ENCODE measurements at regions not wholly inside any gene's neighbourhood (a gene's known extent, or its start where the extent isn't known, plus 50 kb on each side); places are given as distances from the start of the nearest gene placed in this dataset.

DNA sequence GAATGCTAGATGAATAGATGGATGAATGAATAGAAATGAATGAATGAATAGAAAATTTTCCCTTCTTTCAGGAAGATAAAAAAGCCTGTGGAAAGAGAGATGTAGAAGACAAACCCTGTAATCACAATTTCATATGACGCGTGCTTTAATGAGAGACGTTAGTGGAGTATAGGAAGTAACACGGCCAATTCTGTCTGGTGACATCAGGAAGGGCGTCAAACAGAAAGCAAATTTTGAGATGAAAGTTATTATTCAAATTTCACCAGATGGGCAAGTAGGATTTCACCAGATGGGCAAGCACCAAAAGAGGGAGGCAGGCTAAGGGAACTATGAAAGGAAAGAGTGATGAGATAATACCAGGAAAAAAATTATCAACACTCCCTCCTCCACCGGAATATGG is 128.9 kb upstream of the PRSS1 start:
- ChIA-PET CTCF (no interaction called here), POLR2A (no interaction called here)
- TF ChIP-seq NFYB (CRISPR knock-in tag; conservative IDR thresholded peaks at IDR 0.05; ENCODE audit: low read depth) (no peak), ZNF512 (CRISPR knock-in tag; IDR thresholded peaks at IDR 0.05; ENCODE audit: borderline replicate concordance) (no peak), JUN (CRISPR knock-in tag; IDR thresholded peaks at IDR 0.05) (no peak), NFE2L1 (CRISPR knock-in tag; IDR thresholded peaks at IDR 0.05) (no peak), OVOL2 (CRISPR knock-in tag; IDR thresholded peaks at IDR 0.05; ENCODE audit: borderline replicate concordance) (no peak), ATF6 (CRISPR knock-in tag; IDR thresholded peaks at IDR 0.05) (no peak)
- ATAC-seq, result no peak
- no peak for DNase-seq (ENCODE audit: low spot score)
- no peaks in the 10 kb centered on the region for H3K36me3 Mint-ChIP-seq
- no peaks in the 10 kb centered on the region for H3K9me3 Mint-ChIP-seq
- no peak overlapping the region for H3K27ac Mint-ChIP-seq
- peaks cover 5% of the 10 kb centered on the region for H3K4me1 Mint-ChIP-seq
- H3K4me3 Mint-ChIP-seq, result no peak overlapping the region
- no peaks in the 10 kb centered on the region for H3K27me3 Mint-ChIP-seq (ENCODE audit: low read depth)

DNA sequence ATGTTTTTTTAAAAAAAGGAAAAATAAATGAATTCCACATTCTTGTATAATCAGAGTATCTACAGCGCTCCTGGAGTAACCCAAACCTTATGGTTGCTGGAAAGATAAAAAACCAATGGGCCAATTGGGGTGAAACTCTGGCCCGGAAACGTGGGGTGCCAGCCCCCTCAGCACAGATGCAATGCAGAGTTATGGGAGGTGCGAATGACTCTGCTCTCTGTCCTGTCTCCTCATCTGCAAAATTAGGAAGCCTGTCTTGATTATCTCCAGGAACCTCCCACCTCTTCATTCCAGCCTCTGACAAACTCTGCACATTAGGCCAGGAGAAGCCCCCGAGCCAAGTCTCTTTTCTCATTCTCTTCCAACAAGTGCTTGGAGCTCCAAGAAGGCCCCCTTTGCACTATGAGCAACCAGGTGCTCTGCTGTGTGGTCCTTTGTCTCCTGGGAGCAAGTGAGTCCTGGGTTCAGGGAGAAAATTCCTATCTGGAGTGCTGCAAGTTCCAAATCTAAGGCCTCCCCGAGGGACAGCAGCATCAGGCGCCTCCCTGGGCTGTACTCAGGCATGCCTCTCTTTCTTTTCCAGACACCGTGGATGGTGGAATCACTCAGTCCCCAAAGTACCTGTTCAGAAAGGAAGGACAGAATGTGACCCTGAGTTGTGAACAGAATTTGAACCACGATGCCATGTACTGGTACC is 130.5 kb upstream of the PRSS1 start:
- ChIA-PET CTCF (no interaction called here), POLR2A (no interaction called here)
- TF ChIP-seq ZNF671 (CRISPR knock-in tag; IDR thresholded peaks at IDR 0.05), result no peak
- TF ChIP-seq ZBTB21 (CRISPR knock-in tag; IDR thresholded peaks at IDR 0.05; ENCODE audit: borderline replicate concordance), result no peak
- no peak for TF ChIP-seq JUN (CRISPR knock-in tag; IDR thresholded peaks at IDR 0.05)
- TF ChIP-seq ZNF121 (CRISPR knock-in tag; IDR thresholded peaks at IDR 0.05), result no peak
- TF ChIP-seq, protein P1, sequence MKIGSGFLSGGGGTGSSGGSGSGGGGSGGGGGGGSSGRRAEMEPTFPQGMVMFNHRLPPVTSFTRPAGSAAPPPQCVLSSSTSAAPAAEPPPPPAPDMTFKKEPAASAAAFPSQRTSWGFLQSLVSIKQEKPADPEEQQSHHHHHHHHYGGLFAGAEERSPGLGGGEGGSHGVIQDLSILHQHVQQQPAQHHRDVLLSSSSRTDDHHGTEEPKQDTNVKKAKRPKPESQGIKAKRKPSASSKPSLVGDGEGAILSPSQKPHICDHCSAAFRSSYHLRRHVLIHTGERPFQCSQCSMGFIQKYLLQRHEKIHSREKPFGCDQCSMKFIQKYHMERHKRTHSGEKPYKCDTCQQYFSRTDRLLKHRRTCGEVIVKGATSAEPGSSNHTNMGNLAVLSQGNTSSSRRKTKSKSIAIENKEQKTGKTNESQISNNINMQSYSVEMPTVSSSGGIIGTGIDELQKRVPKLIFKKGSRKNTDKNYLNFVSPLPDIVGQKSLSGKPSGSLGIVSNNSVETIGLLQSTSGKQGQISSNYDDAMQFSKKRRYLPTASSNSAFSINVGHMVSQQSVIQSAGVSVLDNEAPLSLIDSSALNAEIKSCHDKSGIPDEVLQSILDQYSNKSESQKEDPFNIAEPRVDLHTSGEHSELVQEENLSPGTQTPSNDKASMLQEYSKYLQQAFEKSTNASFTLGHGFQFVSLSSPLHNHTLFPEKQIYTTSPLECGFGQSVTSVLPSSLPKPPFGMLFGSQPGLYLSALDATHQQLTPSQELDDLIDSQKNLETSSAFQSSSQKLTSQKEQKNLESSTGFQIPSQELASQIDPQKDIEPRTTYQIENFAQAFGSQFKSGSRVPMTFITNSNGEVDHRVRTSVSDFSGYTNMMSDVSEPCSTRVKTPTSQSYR (CRISPR knock-in tag; IDR thresholded peaks at IDR 0.05), result no peak
- TF ChIP-seq CTCF (IDR thresholded peaks at IDR 0.05), result no peak
- TF ChIP-seq, protein P2, sequence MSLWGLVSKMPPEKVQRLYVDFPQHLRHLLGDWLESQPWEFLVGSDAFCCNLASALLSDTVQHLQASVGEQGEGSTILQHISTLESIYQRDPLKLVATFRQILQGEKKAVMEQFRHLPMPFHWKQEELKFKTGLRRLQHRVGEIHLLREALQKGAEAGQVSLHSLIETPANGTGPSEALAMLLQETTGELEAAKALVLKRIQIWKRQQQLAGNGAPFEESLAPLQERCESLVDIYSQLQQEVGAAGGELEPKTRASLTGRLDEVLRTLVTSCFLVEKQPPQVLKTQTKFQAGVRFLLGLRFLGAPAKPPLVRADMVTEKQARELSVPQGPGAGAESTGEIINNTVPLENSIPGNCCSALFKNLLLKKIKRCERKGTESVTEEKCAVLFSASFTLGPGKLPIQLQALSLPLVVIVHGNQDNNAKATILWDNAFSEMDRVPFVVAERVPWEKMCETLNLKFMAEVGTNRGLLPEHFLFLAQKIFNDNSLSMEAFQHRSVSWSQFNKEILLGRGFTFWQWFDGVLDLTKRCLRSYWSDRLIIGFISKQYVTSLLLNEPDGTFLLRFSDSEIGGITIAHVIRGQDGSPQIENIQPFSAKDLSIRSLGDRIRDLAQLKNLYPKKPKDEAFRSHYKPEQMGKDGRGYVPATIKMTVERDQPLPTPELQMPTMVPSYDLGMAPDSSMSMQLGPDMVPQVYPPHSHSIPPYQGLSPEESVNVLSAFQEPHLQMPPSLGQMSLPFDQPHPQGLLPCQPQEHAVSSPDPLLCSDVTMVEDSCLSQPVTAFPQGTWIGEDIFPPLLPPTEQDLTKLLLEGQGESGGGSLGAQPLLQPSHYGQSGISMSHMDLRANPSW (CRISPR knock-in tag; conservative IDR thresholded peaks at IDR 0.05; ENCODE audit: low read depth), result no peak
- TF ChIP-seq, protein P3, sequence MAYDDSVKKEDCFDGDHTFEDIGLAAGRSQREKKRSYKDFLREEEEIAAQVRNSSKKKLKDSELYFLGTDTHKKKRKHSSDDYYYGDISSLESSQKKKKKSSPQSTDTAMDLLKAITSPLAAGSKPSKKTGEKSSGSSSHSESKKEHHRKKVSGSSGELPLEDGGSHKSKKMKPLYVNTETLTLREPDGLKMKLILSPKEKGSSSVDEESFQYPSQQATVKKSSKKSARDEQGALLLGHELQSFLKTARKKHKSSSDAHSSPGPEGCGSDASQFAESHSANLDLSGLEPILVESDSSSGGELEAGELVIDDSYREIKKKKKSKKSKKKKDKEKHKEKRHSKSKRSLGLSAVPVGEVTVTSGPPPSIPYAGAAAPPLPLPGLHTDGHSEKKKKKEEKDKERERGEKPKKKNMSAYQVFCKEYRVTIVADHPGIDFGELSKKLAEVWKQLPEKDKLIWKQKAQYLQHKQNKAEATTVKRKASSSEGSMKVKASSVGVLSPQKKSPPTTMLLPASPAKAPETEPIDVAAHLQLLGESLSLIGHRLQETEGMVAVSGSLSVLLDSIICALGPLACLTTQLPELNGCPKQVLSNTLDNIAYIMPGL (CRISPR knock-in tag; IDR thresholded peaks at IDR 0.05), result no peak
- no peak for TF ChIP-seq SMAD4 (CRISPR knock-in tag; IDR thresholded peaks at IDR 0.05)
- Mint-ChIP-seq H3K36me3 (no peaks in the 10 kb centered on the region), H3K27me3 (ENCODE audit: low read depth) (no peaks in the 10 kb centered on the region), H3K4me1 (peaks cover 5% of the 10 kb centered on the region), H3K4me3 (no peak overlapping the region), H3K27ac (no peak overlapping the region), H3K9me3 (no peaks in the 10 kb centered on the region)
- DNase-seq (ENCODE audit: low spot score), result no peak
- no peak for ATAC-seq
